HEK293 (cell line): ENCODE measurements at regions not wholly inside any gene's neighbourhood (a gene's known extent, or its start where the extent isn't known, plus 50 kb on each side); places are given as distances from the start of the nearest gene placed in this dataset.

Source experiments
- CTCF ChIA-PET: fragments of 350-600 bp; formaldehyde crosslinking; extraction: SDS; loops from one replicate; lab custom pipeline; 2021; ENCODE audit warnings: antibody characterized with exemption; lab: Yijun Ruan, JAX
- POLR2A ChIA-PET: fragments of 300-600 bp; formaldehyde crosslinking; extraction: SDS; loops from one replicate; lab custom pipeline; 2020; ENCODE audit warnings: antibody characterized with exemption, inconsistent platforms; lab: Yijun Ruan, JAX
- H3K27ac ChIP-seq: fragments of 200-500 bp; sonication (Bioruptor generic); 2 replicates; pipeline ENCODE4 v1.5.1; 2014; ENCODE audit warnings: low read depth, low read length, control low read depth, inconsistent platforms; ENCODE audit errors: extremely low read depth
- H3K36me3 ChIP-seq, 2 experiments: fragments of 200-500 bp in 1 of 2; sonication (Bioruptor generic) in 1 of 2; 1 replicate in 1 of 2; 2 replicates in 1 of 2; pipeline ENCODE4 v1.5.1; 2014 to 2017; ENCODE audit warnings: inconsistent platforms in 2 of 2, low read length in 2 of 2; ENCODE audit not compliant: control insufficient read depth in 2 of 2, insufficient read depth in 1 of 2
- H3K4me1 ChIP-seq: fragments of 200-500 bp; sonication (Bioruptor generic); 2 replicates; pipeline ENCODE4 v1.5.1; 2014; ENCODE audit warnings: mild to moderate bottlenecking, low read length, inconsistent platforms; ENCODE audit not compliant: control insufficient read depth, insufficient read depth
- H3K4me3 ChIP-seq: 2 replicates; pipeline ENCODE4 v1.5.1; 2011; ENCODE audit warnings: low read depth, mild to moderate bottlenecking, control low read depth, low read length, moderate library complexity
- H3K9me3 ChIP-seq: fragments of 200-500 bp; sonication (Bioruptor generic); 2 replicates; pipeline ENCODE4 v1.5.1; 2014; ENCODE audit warnings: low read depth, low read length, inconsistent platforms; ENCODE audit not compliant: control insufficient read depth, insufficient read depth
- HOXA7 ChIP-seq: sonication (generic); formaldehyde crosslinking; IDR thresholded peaks from 2 replicates; pipeline ENCODE4 v1.8.1; 2022; ENCODE audit warnings: missing genetic modification reagents, borderline replicate concordance
- HOXC10 ChIP-seq: sonication (generic); formaldehyde crosslinking; IDR thresholded peaks from 2 replicates; pipeline ENCODE4 v1.8.1; 2023; ENCODE audit warnings: mild to moderate bottlenecking, missing genetic modification reagents
- RBAK ChIP-seq: fragments of 450-650 bp; formaldehyde crosslinking; IDR thresholded peaks from 2 replicates; pipeline ENCODE4 v1.5.1; 2016; ENCODE audit warnings: missing biosample characterization, missing genetic modification characterization
- SCRT1 ChIP-seq: fragments of 450-650 bp; formaldehyde crosslinking; IDR thresholded peaks from 2 replicates; pipeline ENCODE4 v1.5.1; 2016; ENCODE audit warnings: missing biosample characterization, missing genetic modification characterization, borderline replicate concordance
- SP2 ChIP-seq: fragments of 450-650 bp; formaldehyde crosslinking; IDR thresholded peaks from 2 replicates; pipeline ENCODE4 v1.5.1; 2016; ENCODE audit warnings: missing biosample characterization, missing genetic modification characterization
- TRIM28 ChIP-seq: IDR thresholded peaks from 2 replicates; pipeline ENCODE4 v1.6.1; 2011; ENCODE audit warnings: low read length, control low read depth, borderline replicate concordance
- WT1 ChIP-seq: fragments of 450-650 bp; formaldehyde crosslinking; IDR thresholded peaks from 2 replicates; pipeline ENCODE4 v1.5.1; 2016; ENCODE audit warnings: missing biosample characterization, missing genetic modification characterization
- YY2 ChIP-seq: fragments of 450-650 bp; formaldehyde crosslinking; IDR thresholded peaks from 2 replicates; pipeline ENCODE4 v1.5.1; 2016; ENCODE audit warnings: missing biosample characterization, missing genetic modification characterization
- ZEB2 ChIP-seq: fragments of 450-650 bp; formaldehyde crosslinking; IDR thresholded peaks from 2 replicates; pipeline ENCODE4 v1.5.1; 2016; ENCODE audit warnings: missing biosample characterization, missing genetic modification characterization
- ZNF202 ChIP-seq: fragments of 450-650 bp; formaldehyde crosslinking; IDR thresholded peaks from 2 replicates; pipeline ENCODE4 v1.5.1; 2016; ENCODE audit warnings: missing biosample characterization, missing genetic modification characterization, borderline replicate concordance
- ZNF214 ChIP-seq: fragments of 450-650 bp; formaldehyde crosslinking; IDR thresholded peaks from 2 replicates; pipeline ENCODE4 v1.5.1; 2017; ENCODE audit warnings: missing biosample characterization, mild to moderate bottlenecking, missing genetic modification characterization, borderline replicate concordance
- ZNF394 ChIP-seq: fragments of 450-650 bp; formaldehyde crosslinking; IDR thresholded peaks from 2 replicates; pipeline ENCODE4 v1.5.1; 2016; ENCODE audit warnings: missing biosample characterization, missing genetic modification characterization, mild to moderate bottlenecking, moderate library complexity, borderline replicate concordance
- ZNF510 ChIP-seq: fragments of 450-650 bp; formaldehyde crosslinking; IDR thresholded peaks from 2 replicates; pipeline ENCODE4 v1.5.1; 2018; ENCODE audit warnings: mild to moderate bottlenecking, missing genetic modification characterization, missing biosample characterization; ENCODE audit not compliant: insufficient replicate concordance
- ZNF560 ChIP-seq: fragments of 450-650 bp; formaldehyde crosslinking; IDR thresholded peaks from 2 replicates; pipeline ENCODE4 v1.5.1; 2017; ENCODE audit warnings: missing biosample characterization, missing genetic modification characterization, borderline replicate concordance
- ZNF600 ChIP-seq: fragments of 450-650 bp; formaldehyde crosslinking; IDR thresholded peaks from 2 replicates; pipeline ENCODE4 v1.5.1; 2016; ENCODE audit warnings: missing biosample characterization, missing genetic modification characterization
- ZNF626 ChIP-seq: fragments of 450-650 bp; sonication (Bioruptor Pico); formaldehyde crosslinking; IDR thresholded peaks from 2 replicates; pipeline ENCODE4 v1.5.1; 2018; ENCODE audit warnings: missing biosample characterization, missing genetic modification characterization, inconsistent platforms
- ZNF660 ChIP-seq: fragments of 450-650 bp; IDR thresholded peaks from 2 replicates; pipeline ENCODE4 v1.5.1; 2018; ENCODE audit warnings: missing biosample characterization, mild to moderate bottlenecking, missing genetic modification characterization
- ZNF677 ChIP-seq: fragments of 450-650 bp; IDR thresholded peaks from 2 replicates; pipeline ENCODE4 v1.5.0; 2018; ENCODE audit warnings: missing biosample characterization, mild to moderate bottlenecking, missing genetic modification characterization, moderate library complexity
- ZNF777 ChIP-seq: fragments of 450-650 bp; formaldehyde crosslinking; IDR thresholded peaks from 2 replicates; pipeline ENCODE4 v1.5.1; 2017; ENCODE audit warnings: missing biosample characterization, missing genetic modification characterization, borderline replicate concordance
- ZSCAN30 ChIP-seq: fragments of 450-650 bp; IDR thresholded peaks from 2 replicates; pipeline ENCODE4 v1.5.1; 2018; ENCODE audit warnings: missing biosample characterization, mild to moderate bottlenecking, missing genetic modification characterization, moderate library complexity
- TF ChIP-seq, protein P1 (sequence below): fragments of 450-650 bp; formaldehyde crosslinking; conservative IDR thresholded peaks from 2 replicates; pipeline ENCODE4 v1.5.1; 2016; ENCODE audit warnings: low read depth, missing biosample characterization, missing genetic modification characterization
- TF ChIP-seq, protein P2 (sequence below): fragments of 450-650 bp; formaldehyde crosslinking; IDR thresholded peaks from 2 replicates; pipeline ENCODE4 v1.5.1; 2016; ENCODE audit warnings: missing biosample characterization, missing genetic modification characterization
- TF ChIP-seq, protein P3 (sequence below): fragments of 450-650 bp; formaldehyde crosslinking; IDR thresholded peaks from 2 replicates; pipeline ENCODE4 v1.5.1; 2016; ENCODE audit warnings: missing biosample characterization, missing genetic modification characterization
- TF ChIP-seq, protein P4 (sequence below): fragments of 450-650 bp; formaldehyde crosslinking; IDR thresholded peaks from 2 replicates; pipeline ENCODE4 v1.5.1; 2017; ENCODE audit warnings: missing biosample characterization, missing genetic modification characterization
- TF ChIP-seq, protein P5 (sequence below): fragments of 450-650 bp; formaldehyde crosslinking; IDR thresholded peaks from 2 replicates; pipeline ENCODE4 v1.5.1; 2016; ENCODE audit warnings: missing biosample characterization, missing genetic modification characterization, low read depth

DNA sequence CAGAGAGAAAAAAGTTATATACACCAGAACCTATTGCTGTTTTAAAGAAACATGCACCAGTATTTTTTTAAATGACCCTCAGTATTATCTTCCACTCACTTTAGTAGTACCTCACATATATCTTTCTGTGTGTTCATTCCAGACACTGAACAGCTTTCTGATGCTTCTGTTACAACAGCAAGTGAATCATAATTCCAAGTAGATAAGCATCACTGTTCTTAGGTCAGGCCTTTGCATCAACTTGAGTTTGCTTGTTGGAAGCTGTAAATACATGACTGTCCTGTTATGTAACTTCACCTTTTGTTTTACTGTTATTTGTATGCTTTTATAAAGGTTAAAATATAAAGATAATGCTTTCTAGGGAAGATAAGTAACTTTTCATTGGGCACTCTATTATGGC lies 184.4 kb downstream of the ISL1 start:
- TF ChIP-seq, protein P1, sequence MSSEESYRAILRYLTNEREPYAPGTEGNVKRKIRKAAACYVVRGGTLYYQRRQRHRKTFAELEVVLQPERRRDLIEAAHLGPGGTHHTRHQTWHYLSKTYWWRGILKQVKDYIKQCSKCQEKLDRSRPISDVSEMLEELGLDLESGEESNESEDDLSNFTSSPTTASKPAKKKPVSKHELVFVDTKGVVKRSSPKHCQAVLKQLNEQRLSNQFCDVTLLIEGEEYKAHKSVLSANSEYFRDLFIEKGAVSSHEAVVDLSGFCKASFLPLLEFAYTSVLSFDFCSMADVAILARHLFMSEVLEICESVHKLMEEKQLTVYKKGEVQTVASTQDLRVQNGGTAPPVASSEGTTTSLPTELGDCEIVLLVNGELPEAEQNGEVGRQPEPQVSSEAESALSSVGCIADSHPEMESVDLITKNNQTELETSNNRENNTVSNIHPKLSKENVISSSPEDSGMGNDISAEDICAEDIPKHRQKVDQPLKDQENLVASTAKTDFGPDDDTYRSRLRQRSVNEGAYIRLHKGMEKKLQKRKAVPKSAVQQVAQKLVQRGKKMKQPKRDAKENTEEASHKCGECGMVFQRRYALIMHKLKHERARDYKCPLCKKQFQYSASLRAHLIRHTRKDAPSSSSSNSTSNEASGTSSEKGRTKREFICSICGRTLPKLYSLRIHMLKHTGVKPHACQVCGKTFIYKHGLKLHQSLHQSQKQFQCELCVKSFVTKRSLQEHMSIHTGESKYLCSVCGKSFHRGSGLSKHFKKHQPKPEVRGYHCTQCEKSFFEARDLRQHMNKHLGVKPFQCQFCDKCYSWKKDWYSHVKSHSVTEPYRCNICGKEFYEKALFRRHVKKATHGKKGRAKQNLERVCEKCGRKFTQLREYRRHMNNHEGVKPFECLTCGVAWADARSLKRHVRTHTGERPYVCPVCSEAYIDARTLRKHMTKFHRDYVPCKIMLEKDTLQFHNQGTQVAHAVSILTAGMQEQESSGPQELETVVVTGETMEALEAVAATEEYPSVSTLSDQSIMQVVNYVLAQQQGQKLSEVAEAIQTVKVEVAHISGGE (tag by site-specific recombination) = no peak
- TF ChIP-seq ZNF677 (tag by site-specific recombination) (no peak), SP2 (tag by site-specific recombination) (no peak), ZNF660 (tag by site-specific recombination) (no peak), ZNF777 (tag by site-specific recombination) (no peak), HOXA7 (no peak), SCRT1 (tag by site-specific recombination) (no peak), YY2 (tag by site-specific recombination) (no peak), ZNF560 (tag by site-specific recombination) (no peak), HOXC10 (CRISPR knock-in tag) (no peak), ZNF394 (tag by site-specific recombination) (no peak), ZNF600 (tag by site-specific recombination) (no peak), ZNF510 (tag by site-specific recombination) (no peak), ZNF202 (no peak), ZNF626 (tag by site-specific recombination) (no peak), ZNF214 (tag by site-specific recombination) (no peak)
- TF ChIP-seq, protein P2, sequence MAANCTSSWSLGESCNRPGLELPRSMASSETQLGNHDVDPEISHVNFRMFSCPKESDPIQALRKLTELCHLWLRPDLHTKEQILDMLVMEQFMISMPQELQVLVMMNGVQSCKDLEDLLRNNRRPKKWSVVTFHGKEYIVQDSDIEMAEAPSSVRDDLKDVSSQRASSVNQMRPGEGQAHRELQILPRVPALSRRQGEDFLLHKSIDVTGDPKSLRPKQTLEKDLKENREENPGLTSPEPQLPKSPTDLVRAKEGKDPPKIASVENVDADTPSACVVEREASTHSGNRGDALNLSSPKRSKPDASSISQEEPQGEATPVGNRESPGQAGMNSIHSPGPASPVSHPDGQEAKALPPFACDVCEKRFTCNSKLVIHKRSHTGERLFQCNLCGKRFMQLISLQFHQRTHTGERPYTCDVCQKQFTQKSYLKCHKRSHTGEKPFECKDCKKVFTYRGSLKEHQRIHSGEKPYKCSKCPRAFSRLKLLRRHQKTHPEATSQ = no peak
- TF ChIP-seq, protein P3, sequence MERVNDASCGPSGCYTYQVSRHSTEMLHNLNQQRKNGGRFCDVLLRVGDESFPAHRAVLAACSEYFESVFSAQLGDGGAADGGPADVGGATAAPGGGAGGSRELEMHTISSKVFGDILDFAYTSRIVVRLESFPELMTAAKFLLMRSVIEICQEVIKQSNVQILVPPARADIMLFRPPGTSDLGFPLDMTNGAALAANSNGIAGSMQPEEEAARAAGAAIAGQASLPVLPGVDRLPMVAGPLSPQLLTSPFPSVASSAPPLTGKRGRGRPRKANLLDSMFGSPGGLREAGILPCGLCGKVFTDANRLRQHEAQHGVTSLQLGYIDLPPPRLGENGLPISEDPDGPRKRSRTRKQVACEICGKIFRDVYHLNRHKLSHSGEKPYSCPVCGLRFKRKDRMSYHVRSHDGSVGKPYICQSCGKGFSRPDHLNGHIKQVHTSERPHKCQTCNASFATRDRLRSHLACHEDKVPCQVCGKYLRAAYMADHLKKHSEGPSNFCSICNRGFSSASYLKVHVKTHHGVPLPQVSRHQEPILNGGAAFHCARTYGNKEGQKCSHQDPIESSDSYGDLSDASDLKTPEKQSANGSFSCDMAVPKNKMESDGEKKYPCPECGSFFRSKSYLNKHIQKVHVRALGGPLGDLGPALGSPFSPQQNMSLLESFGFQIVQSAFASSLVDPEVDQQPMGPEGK (tag by site-specific recombination) = no peak
- Histone ChIP-seq H3K4me1 (no peaks in the 10 kb centered on the region), H3K27ac (no peak overlapping the region), H3K9me3 (no peaks in the 10 kb centered on the region), H3K4me3 (no peak overlapping the region), H3K36me3 (no peaks in the 10 kb centered on the region)
- CTCF ChIA-PET = no interaction called here
- POLR2A ChIA-PET = no interaction called here

DNA sequence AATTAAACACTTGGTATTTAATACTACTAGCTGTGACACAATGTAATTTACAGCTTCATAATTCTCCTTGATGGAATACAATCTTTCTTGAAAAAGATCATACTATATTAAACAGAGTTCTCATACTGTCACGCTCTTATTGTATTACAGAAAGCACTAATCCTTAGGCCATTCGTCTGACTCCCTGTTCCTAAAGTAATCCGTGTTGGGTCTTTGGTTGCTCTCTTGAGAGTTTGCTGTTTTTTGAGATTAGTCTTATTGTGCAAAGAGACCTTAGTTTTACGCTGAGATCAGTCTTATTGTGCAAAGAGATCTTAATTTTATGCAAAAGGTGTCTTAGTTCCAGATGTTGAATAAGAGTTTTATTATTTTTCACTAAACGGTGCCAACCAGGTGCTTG lies 190.6 kb downstream of the ISL1 start:
- Histone ChIP-seq H3K27ac (no peak overlapping the region), H3K9me3 (no peaks in the 10 kb centered on the region), H3K4me3 (no peak overlapping the region), H3K4me1 (no peaks in the 10 kb centered on the region), H3K36me3 (no peaks in the 10 kb centered on the region)
- POLR2A ChIA-PET = no interaction called here
- CTCF ChIA-PET = no interaction called here
- TF ChIP-seq, protein P4, sequence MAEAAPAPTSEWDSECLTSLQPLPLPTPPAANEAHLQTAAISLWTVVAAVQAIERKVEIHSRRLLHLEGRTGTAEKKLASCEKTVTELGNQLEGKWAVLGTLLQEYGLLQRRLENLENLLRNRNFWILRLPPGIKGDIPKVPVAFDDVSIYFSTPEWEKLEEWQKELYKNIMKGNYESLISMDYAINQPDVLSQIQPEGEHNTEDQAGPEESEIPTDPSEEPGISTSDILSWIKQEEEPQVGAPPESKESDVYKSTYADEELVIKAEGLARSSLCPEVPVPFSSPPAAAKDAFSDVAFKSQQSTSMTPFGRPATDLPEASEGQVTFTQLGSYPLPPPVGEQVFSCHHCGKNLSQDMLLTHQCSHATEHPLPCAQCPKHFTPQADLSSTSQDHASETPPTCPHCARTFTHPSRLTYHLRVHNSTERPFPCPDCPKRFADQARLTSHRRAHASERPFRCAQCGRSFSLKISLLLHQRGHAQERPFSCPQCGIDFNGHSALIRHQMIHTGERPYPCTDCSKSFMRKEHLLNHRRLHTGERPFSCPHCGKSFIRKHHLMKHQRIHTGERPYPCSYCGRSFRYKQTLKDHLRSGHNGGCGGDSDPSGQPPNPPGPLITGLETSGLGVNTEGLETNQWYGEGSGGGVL (tag by site-specific recombination) = no peak
- TF ChIP-seq ZSCAN30 (tag by site-specific recombination) = no peak
- TF ChIP-seq, protein P5, sequence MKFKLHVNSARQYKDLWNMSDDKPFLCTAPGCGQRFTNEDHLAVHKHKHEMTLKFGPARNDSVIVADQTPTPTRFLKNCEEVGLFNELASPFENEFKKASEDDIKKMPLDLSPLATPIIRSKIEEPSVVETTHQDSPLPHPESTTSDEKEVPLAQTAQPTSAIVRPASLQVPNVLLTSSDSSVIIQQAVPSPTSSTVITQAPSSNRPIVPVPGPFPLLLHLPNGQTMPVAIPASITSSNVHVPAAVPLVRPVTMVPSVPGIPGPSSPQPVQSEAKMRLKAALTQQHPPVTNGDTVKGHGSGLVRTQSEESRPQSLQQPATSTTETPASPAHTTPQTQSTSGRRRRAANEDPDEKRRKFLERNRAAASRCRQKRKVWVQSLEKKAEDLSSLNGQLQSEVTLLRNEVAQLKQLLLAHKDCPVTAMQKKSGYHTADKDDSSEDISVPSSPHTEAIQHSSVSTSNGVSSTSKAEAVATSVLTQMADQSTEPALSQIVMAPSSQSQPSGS (tag by site-specific recombination) = no peak
- no peak for TF ChIP-seq ZEB2 (tag by site-specific recombination)
- no peak for TF ChIP-seq TRIM28
- TF ChIP-seq RBAK (tag by site-specific recombination) = no peak
- TF ChIP-seq WT1 (tag by site-specific recombination) = no peak
